ENCODE measurements at regions not wholly inside any gene's neighbourhood (a gene's known extent, or its start where the extent isn't known, plus 50 kb on each side); places are given as distances from the start of the nearest gene placed in this dataset.

DNA sequence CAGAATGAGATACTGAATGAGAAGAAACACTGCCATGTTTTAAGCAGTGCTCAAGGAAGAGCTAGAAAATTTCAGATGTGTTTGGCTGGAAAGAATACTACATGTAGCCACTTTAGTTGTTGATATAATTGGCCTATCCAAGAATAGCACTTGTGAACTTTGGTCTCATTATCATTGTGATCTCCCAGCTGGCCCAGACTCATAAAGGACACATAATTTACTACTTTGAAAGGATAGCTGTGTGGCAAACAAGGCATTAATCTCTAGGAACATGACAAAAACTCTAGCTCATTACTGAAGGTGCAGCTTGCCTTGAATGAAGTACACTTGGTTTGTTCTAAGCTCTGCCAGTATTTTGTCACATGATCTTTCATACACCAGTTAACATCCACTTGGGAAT, 356.3 kb downstream of the CSNK1G3 start:
- no peak for DNase-seq (ENCODE audit: low spot score)

DNA sequence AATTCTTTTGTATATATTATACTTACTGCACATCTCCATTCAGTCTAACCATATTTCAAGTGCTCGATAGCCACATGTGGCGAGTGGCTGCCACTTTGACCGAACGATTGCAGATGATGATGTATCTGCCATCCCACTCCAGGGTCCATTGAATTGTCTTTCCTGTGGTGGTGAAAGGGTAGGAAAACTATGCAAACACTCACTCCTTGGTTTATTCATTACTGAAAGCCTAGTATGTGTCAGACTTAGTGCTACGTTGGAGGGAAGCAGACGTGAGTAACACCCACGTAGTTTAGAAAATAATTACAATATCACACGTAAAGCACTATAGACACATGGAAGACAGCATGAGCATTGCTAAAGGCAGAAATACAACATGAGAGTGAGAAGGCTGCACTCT, 353.7 kb downstream of the CSNK1G3 start:
- DNase-seq (ENCODE audit: low spot score) = no peak

DNA sequence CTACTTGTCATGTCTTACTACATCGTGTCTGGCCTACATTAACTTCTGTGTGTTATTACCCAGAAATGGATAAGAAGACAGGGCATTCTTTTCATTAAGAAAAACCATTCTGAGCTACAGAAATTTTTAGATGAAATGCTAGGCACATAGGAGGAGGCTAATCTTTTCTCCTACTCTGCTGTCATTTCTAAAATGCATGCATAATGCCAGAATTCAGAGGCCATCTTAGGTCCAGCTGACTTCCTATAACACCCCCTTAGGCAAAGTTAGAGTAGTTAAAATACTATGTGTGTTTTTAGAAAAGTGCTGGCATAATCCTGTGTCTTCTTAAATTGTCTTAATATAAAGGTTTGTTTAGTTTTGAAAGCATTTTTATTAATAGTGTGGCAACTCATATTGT, 352.6 kb downstream of the CSNK1G3 start:
- no peak for DNase-seq (ENCODE audit: low spot score)

DNA sequence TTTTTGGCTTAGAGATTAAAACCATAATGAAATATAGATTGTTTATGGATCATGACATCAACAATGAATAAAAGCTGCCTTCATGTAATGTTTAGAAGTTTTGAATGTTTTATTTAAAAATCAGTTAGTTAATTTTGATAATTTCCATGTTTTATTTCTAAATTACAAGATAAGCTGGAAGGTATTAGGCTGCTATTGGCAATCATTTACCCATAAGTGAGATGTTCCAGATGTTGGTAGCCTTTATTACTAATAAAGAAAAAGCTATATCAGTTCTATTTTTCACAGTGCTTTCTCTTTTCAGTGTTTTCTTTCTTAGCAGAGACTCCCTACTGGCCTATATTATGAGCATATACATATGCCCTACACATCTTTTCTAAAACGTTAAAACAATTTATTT, 347.0 kb downstream of the CSNK1G3 start:
- no peak for DNase-seq (ENCODE audit: low spot score)

DNA sequence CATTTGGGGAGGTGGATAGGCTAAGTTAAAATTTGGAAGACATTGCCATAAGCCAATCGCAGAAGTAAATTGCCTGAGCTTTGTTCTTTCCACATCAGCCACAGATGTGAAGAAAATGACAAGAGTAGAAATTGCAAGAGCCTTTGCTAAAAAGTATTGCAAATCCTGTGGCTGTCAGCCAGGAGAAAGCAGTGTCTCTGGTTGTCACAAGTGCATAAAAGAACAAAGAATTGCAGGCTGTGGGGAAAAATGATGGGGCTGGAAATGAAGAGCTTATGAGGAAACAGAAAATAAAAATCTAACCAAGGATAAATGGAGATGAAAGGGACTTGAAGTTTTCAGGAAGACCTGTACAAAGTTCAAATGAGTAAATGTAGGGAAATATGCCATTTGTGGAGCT, 344.8 kb downstream of the CSNK1G3 start:
- no peak for DNase-seq (ENCODE audit: low spot score)

DNA sequence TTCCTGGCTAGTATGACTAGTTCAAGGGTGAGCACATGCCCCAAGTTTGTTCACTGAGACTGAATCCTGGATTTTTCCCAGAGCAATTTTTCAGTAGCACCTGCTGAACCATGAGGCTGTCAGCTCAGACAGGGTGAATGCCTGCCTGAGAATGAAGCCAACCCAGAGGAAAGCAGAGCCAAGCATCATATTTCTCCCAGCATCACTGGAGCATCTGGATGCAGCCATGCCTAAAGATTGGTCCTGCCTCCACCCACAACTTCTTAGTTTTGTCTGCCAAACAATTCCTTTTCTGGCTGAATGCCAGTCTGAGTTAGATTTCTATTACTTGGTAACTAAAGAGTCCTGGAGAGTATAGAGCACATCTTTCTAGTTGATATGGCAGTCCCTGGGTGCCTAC, 343.6 kb downstream of the CSNK1G3 start:
- DNase-seq (ENCODE audit: low spot score) = no peak

DNA sequence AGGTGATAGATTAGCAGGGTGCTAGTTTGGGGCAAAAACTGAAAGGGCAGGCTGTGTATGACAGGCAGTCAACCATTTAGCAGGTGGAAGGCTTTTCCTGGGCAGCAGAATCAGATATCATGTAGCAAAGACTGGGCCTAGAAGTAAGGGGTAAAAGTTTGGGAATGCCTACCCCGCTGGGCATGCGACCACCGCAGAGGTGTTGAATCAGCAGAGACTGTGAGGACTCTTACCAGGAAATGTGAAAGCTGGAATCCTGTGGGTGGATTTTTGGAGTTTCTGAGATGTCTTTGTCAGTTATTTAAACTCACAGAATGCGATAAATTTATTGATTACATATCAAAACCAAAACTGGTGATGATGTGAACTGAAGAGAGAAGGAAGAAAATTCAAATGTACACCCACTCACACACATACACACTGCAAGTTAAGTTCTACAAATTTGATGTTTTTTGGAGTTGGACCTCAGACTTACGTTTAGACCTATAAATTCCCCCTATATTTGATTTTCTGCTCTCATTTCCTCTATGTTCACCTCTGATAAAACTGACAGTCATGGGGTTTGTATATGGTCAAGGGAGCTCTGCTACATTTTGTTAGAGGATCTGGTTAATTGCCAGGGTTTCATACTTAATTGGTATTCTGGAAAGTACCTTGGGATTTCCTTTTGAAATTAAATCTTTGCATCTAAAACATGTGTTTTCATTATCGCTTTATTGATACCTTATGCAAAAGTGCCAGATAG, 333.6 kb downstream of the CSNK1G3 start:
- no peak for DNase-seq (ENCODE audit: low spot score)

DNA sequence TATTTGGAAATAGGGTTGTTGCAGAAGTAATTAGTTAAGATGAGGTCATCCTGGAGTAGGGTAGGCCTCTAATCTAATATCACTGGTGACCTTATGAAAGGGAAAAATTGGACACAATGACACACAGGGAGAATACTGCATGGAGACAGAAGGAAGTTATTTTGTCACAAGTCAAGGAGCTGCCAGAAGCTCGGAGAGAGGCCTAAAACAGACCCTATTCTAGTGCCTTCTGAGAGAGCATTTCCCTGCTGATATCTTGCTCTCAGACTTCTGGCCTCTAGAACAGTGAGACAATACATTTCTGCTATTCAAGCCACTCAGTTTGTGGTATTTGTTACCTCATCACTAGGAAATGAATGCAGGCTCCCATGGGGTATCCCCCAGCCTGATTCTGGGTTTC, 332.9 kb downstream of the CSNK1G3 start:
- no peak for DNase-seq (ENCODE audit: low spot score)

DNA sequence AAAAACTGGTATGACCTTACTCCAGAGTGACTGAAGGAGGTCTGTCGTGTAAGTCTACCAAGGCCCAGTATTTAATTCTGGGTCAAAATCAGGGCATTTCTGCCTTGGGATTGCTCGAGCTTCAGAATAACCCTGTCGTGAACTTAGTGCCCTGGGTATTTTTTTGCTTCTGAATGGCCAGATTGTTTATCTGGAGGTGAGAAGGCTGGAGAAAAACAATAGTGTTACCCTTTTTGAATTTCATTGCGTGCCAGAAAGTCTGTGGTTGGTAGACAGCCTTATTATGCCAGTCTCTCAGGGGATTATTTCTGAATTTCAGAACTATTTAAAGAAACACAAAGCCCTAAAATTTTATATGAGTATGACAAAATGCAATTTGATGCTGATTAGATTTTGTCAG, 323.4 kb downstream of the CSNK1G3 start:
- DNase-seq (ENCODE audit: low spot score) = peak; percentile 56

DNA sequence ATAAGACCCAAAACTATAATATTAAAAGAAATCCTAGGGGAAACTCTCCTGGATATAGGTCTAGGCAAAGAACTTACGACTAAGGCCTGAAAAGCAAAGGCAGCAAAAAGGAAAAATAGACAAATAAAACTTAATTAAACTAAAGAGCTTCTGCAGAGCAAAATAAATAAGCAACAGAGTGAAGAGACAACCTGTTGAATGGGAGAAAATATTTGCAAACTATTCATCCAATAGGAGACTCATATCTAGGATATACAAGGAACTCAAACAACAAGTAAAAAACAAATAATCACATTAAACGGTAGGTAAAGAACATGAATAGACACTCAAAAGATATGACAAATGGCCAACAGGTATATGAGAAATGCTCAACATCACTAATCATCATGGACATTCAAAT, 318.6 kb downstream of the CSNK1G3 start:
- no peak for DNase-seq (ENCODE audit: low spot score)

DNA sequence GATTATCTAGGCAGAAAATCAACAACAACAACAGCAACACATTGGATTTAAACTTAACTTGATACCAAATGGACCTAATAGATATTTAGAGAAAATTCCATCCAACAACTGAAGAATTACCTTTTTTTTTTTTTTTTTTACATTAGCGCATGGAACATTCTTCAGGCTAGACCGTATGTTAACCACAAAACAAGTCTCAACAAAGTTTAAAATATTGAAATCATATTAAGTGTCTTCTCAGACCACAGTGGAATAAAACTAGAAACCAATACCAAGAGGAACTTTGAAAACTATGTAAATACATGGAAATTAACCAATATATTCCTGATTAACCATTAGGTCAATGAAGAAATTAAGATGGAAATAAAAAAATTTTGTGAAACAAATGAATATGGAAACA, 315.8 kb downstream of the CSNK1G3 start:
- no peak for DNase-seq (ENCODE audit: low spot score)

DNA sequence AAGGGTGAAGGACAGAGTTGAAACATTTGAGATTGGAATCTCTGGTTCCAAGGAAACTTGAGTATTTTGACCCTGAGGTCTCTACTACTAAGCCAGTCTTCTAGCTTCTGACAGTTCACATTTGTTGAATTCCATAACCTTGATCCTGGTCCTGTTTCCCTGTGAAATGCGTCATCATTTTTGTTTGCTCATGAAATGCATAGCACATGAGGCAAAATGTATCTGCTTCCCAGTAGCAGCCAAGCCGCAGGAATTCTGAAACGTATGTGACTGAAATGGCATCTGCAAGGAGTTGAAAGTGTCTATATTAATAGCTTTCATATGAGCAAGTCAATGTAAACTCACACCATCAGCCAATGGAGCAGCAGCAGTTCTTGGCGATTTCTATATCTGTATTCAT, 307.9 kb downstream of the CSNK1G3 start:
- no peak for DNase-seq (ENCODE audit: low spot score)

DNA sequence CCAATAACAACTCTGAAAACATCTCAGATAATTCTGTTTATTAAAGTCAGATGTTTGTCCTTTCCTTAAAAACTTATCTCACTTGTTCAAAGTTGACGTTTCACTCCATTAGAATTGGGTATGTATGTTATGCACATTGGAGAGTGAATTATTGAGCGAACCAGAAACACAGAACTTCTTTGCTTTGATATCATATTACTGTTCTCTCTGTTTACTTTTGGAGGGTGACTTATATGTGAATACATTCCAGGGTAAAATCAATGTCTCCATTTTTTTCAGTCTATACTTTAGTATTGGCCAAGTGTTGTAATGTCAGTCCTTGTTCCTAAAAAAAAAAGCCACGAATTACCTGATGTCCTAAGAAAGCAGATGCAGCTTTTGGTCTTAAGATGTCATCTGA, 307.4 kb downstream of the CSNK1G3 start:
- DNase-seq (ENCODE audit: low spot score) = no peak

DNA sequence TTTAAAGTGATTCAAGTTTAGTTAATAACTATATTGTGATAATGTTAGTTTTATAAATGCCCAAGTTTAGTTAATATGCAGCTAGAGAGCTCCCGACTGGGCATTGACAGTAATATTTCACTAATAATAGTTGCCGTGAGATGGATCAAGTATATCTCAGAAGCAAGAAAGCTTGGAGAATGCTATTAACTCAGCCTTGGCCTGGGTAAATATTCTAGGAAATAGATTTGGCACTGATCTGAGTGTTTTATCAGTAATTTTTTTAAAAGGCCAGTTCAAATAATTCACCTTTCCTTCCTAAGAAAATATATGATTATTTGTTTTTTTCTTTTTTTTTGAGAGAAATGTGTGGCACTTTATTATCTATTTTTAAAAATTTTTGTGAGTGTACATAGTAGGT, 305.3 kb downstream of the CSNK1G3 start:
- no peak for DNase-seq (ENCODE audit: low spot score)

DNA sequence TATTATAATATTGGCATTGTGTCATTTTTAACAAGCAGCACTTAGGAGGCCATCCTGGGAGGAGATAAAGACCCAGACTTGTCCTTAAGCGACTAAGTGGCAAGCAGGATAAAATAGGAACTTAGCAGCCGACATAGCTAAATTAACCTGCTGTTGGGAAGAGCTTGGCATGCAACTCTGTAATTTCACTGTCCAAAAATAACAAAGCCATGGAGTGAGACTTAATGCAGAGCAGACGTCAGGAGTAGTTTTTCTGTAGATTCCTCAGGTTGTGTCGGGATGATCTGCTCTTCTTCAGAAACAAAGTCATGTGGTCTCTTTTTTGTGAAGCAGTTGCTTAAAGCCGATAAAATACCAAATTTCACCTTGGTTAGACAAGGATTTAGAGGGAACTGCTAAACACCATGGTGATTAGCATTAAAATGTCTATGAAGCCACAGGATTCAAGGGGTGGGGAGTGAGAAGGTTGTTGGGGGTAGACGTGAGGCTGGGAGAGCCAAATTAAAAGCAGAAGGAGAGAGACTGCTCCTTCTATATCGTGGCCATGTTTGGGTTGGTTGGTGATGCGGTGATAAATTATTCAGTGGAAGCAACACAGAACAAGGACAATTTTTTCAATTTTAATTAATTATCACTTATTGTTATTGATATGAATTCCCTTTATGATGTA, 303.0 kb downstream of the CSNK1G3 start:
- no peak for DNase-seq (ENCODE audit: low spot score)

DNA sequence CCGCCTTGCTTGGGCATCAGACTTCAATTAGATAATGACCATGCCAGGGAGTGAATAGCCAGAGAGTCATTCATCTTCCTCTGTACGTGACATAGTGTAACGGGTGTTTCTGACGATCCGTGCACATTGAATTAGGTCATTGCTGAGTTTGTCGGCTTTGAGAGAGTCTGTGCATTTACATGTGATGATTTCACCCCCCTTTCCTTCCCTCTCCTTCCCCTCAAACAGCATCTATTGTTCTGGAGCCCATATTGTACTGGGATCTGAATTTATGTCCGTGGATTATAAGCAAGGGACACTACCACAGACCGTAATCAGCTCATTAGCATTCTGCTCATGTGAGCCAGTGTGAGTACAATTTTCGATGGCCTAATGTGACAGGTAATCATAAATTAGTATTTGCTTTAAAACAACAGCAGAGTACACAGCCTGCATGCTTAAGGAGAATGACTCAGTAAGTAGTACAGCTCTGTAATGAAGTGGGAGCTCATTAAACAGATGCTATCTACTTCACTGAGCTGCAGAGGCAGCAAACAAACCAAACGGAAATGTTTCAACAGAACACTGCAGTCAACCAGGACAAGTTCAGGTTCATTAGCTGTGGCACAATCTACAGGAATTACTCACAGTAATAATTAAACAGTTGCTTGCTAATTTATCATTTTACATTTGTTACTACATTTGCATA, 302.1 kb downstream of the CSNK1G3 start:
- no peak for DNase-seq (ENCODE audit: low spot score)

DNA sequence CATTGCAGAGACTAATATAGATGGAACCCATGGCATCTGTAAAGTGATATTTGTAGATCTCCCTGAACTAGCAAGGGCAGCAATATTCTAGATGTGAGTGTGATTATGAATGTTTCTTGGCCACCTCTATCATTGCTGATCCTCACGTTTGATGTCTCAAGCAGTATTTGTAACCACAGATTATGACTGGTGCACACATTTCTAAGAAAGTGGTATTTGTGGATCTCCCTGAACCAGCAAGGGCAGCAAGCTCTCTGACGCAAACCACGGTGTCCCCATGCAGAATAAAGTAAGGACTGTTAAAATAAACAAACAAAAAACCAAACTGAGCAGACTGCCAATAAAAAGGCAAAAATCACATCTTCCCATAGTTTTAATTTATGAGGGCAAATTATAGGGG, 301.3 kb downstream of the CSNK1G3 start:
- DNase-seq (ENCODE audit: low spot score) = no peak

DNA sequence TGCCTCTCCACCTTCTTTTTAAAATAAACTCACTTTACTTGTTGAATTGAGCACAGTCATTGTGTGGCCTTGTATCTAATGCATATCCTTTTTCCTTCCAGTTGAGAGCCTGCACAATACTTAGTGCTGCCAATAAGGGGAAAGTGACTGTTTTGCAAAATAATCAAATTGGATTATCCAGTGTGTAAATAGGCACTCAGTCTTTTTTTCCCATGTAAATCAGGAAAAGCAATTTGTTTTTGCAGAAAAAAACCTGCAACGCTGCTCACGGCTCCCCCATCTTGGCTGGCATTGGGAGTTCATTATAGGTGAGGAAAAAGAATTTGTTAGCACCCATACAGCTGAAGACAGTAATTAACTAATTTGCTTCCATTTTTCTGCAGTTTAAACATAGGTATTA, 299.9 kb downstream of the CSNK1G3 start:
- DNase-seq (ENCODE audit: low spot score) = no peak

DNA sequence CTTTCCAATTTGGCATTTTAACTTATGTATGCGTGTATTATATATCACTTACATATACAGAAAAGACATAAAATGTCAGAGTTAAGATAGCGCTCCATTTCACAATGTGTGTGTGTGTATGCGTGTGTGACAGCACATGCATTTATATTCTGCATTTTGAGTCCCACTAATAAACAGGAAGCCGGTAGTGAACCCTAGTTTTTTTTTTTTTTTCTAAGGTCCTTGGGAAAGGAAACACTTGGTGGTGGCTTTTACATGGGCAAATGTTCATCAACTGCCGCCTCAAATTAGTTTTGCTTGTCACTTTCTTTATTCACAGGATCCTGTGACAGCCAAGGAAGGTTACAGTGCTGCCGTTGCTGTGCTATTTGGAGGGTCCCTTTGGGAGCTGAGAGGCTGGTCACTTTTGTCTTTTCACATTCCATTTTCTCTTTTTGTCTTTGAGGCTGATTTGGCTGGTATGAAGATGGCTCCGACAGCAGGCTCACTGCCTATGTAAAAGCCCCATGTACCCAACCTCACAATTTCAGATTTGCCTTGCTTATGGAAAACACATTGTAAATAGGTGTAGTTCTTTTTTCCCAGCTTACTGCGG, 298.9 kb downstream of the CSNK1G3 start:
- no peak for DNase-seq (ENCODE audit: low spot score)

DNA sequence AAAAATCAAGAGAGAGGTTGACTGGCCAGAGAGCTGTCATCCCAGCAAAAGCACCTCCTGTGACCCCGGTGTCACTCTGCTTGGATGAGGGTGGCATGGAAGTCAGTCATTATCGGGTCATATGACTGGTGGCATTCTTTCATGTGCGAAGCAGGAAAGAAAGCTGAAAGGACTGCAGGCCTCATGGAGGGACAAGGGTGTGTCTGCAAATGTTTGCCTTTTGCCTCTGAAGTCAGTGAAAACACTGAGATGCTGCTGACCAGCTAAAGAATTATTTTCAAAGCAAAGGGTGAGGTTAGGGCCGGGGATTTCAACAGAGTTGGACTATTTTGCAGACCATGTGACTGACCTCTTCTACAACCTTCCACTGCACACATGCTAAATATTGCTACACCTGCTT, 298.3 kb downstream of the CSNK1G3 start:
- DNase-seq (ENCODE audit: low spot score) = no peak

DNA sequence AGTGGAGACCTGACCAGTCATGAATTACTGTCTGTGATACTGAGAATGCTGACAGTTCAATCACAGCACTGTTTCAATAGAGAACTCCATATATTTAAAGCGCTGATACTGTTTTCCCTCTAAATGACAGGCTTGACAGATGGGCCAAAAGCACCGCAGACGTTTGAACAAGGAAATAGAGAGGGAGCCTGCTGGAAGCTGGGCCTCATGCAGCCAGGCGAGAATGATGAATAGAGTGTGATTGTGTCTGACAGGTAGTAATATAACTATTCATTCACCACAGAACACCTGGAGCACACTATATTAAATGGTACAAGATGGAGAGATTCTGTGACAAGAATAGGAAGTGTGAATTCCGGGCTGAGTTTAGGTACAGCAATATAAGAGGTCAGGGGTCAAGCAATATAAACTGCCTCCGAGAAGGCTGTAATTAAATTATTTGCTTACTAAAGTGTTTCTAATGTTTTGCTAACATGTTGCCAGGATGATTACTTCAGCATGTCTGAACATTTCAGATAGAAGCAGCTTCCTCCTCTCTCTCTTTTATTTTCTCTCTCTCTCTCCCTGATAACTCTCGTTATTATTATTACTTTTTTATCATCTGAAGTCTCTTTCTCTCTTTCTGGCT, 297.7 kb downstream of the CSNK1G3 start:
- DNase-seq (ENCODE audit: low spot score) = no peak

Measured in COLO829 (cell line).